OCI-LY7 (cell line): ENCODE measurements at regions not wholly inside any gene's neighbourhood (a gene's known extent, or its start where the extent isn't known, plus 50 kb on each side); places are given as distances from the start of the nearest gene placed in this dataset.

Source experiments
- BruUV-seq: library from RNA; stranded (reverse); fragments of 400-500 nt; replicated peaks from 2 replicates; lab custom pipeline; 2021; lab: Mats Ljungman, UMichigan
- CTCF ChIA-PET: fragments of 300-600 bp; sonication (Branson Sonifier 250); formaldehyde crosslinking; loops from one replicate; lab custom pipeline; 2022; ENCODE audit warnings: antibody characterized with exemption; ENCODE audit not compliant: unreplicated experiment; lab: Charles Lee
- POLR2A ChIA-PET: fragments of 300-600 bp; sonication (Branson Sonifier 250); formaldehyde crosslinking; loops from one replicate; lab custom pipeline; 2022; ENCODE audit warnings: antibody characterized with exemption; lab: Charles Lee
- DNase-seq: peaks from one replicate; pipeline ENCODE4 v3.0.0-alpha.2; 2015; ENCODE audit warnings: low spot score
- H2AFZ ChIP-seq: fragments of 200-600 bp; sonication (generic), shearing (Covaris generic); 2 replicates; pipeline ENCODE4 v1.6.1; 2014; ENCODE audit warnings: mild to moderate bottlenecking, antibody characterized with exemption, low read length, moderate library complexity
- H3K27ac ChIP-seq: fragments of 200-600 bp; sonication (generic); 2 replicates; pipeline ENCODE4 v1.5.1; 2014; ENCODE audit warnings: mixed run types, low read depth, mild to moderate bottlenecking, moderate library complexity, low read length, inconsistent platforms; ENCODE audit not compliant: poor library complexity, severe bottlenecking
- H3K36me3 ChIP-seq: fragments of 200-600 bp; sonication (generic); 2 replicates; pipeline ENCODE4 v1.6.1; 2014; ENCODE audit warnings: mild to moderate bottlenecking, antibody characterized with exemption, low read length, moderate library complexity, mixed read lengths; ENCODE audit not compliant: insufficient read depth
- H3K4me1 ChIP-seq: fragments of 200-600 bp; sonication (generic); 2 replicates; pipeline ENCODE4 v1.5.1; 2014; ENCODE audit warnings: mild to moderate bottlenecking, low read length; ENCODE audit not compliant: insufficient read depth, poor library complexity, severe bottlenecking
- H3K4me2 ChIP-seq: fragments of 200-600 bp; sonication (generic); 2 replicates; pipeline ENCODE4 v1.6.1; 2014; ENCODE audit warnings: mild to moderate bottlenecking, low read length
- H3K4me3 ChIP-seq: fragments of 200-600 bp; sonication (generic); 2 replicates; pipeline ENCODE4 v1.5.1; 2014; ENCODE audit warnings: mild to moderate bottlenecking, low read depth, low read length; ENCODE audit not compliant: poor library complexity, severe bottlenecking
- H3K79me2 ChIP-seq: fragments of 200-600 bp; sonication (generic); 2 replicates; pipeline ENCODE4 v1.6.1; 2016; ENCODE audit warnings: low read depth, mild to moderate bottlenecking, low read length, moderate library complexity, mixed read lengths; ENCODE audit not compliant: insufficient read depth
- H3K9me2 ChIP-seq: fragments of 200-600 bp; sonication (generic); 2 replicates; pipeline ENCODE4 v1.6.1; 2016; ENCODE audit warnings: mild to moderate bottlenecking, low read length, mixed read lengths; ENCODE audit not compliant: insufficient read depth
- H3K9me3 ChIP-seq: fragments of 200-600 bp; sonication (generic); 2 replicates; pipeline ENCODE4 v1.6.1; 2014; ENCODE audit warnings: mild to moderate bottlenecking, mixed run types, low read length, mixed read lengths
- H4K20me1 ChIP-seq: fragments of 200-600 bp; sonication (generic); 2 replicates; pipeline ENCODE4 v1.6.1; 2014; ENCODE audit warnings: mild to moderate bottlenecking, antibody characterized with exemption, low read length, moderate library complexity, mixed read lengths; ENCODE audit not compliant: insufficient read depth
- EZH2phosphoT487 ChIP-seq: fragments of 200-600 bp; sonication (generic); IDR thresholded peaks from 2 replicates; pipeline ENCODE4 v1.6.1; 2018; ENCODE audit warnings: low read depth, borderline replicate concordance, mild to moderate bottlenecking, mixed run types, antibody characterized with exemption, low read length, moderate library complexity, mixed read lengths
- intact Hi-C: fragments of 100-400 bp; cut with micrococcal nuclease; formaldehyde crosslinking; loops from one replicate; pipeline ENCODE4 v1.10.0; 2022; ENCODE audit not compliant: unreplicated experiment
- TF ChIP-seq, protein P1 (sequence below): fragments of 200-600 bp; sonication (generic); conservative IDR thresholded peaks from 2 replicates; pipeline ENCODE4 v1.5.1; 2014; ENCODE audit warnings: mild to moderate bottlenecking, antibody characterized with exemption, low read length, moderate library complexity, mixed read lengths

DNA sequence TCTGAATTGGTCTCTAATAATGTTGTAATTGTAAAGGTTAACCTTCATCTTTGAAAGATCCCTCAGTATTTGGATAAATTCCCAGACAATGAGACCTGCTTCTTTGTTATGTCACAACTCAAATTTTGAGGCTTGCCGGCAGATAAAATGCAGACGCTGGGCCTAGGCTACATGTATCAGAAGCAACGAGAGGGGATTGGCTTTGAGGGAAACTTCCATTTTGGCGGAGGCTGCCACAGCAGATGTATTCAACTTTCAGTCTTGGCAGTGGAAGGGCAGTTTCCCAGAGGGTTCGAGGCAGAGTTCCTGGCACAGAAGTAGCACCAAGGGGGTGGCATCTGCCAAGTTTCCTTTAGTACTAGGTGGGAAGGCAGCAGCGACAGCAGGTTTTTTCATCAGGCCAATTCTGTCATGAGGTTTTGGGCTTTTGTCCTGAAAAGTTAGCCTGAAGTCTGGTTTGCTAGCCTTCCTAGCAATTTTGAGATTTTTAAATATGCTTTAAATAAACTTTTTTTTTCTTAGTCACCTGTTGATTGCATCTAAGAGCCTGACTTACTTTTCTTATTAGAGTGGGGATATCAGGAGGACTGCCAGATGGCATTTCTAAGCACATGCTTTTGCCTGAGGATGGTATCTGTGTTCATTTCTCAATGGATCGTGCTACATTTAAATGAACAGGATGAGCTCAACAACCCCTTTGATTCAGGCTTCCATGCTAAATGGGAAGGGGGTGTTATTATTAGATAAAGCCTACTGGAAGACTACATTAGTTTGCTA is 89.5 kb upstream of the FAM3C start:
- H3K9me2 ChIP-seq, result no peaks in the 10 kb centered on the region
- TF ChIP-seq, protein P1, sequence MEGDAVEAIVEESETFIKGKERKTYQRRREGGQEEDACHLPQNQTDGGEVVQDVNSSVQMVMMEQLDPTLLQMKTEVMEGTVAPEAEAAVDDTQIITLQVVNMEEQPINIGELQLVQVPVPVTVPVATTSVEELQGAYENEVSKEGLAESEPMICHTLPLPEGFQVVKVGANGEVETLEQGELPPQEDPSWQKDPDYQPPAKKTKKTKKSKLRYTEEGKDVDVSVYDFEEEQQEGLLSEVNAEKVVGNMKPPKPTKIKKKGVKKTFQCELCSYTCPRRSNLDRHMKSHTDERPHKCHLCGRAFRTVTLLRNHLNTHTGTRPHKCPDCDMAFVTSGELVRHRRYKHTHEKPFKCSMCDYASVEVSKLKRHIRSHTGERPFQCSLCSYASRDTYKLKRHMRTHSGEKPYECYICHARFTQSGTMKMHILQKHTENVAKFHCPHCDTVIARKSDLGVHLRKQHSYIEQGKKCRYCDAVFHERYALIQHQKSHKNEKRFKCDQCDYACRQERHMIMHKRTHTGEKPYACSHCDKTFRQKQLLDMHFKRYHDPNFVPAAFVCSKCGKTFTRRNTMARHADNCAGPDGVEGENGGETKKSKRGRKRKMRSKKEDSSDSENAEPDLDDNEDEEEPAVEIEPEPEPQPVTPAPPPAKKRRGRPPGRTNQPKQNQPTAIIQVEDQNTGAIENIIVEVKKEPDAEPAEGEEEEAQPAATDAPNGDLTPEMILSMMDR, result no peak
- TF ChIP-seq EZH2phosphoT487, result no peak
- no peaks in the 10 kb centered on the region for H4K20me1 ChIP-seq
- no peaks in the 10 kb centered on the region for H3K9me3 ChIP-seq
- no peaks in the 10 kb centered on the region for H3K36me3 ChIP-seq
- no peak for DNase-seq
- H2AFZ ChIP-seq, result no peak overlapping the region
- BruUV-seq, result no TSS peak
- no peaks in the 10 kb centered on the region for H3K4me1 ChIP-seq
- no peak overlapping the region for H3K27ac ChIP-seq
- CTCF ChIA-PET, result no interaction called here
- H3K4me2 ChIP-seq, result no peak overlapping the region
- no peak overlapping the region for H3K4me3 ChIP-seq
- intact Hi-C loops, result no loop called here
- POLR2A ChIA-PET, result no interaction called here
- no peaks in the 10 kb centered on the region for H3K79me2 ChIP-seq

- Histone ChIP-seq H3K9me2 (no peaks in the 10 kb centered on the region), H3K4me1 (no peaks in the 10 kb centered on the region), H2AFZ (no peak overlapping the region), H3K4me3 (no peak overlapping the region), H3K4me2 (no peak overlapping the region), H3K9me3 (no peaks in the 10 kb centered on the region), H3K27ac (no peak overlapping the region), H3K79me2 (no peaks in the 10 kb centered on the region), H4K20me1 (no peaks in the 10 kb centered on the region), H3K36me3 (no peaks in the 10 kb centered on the region)
- POLR2A ChIA-PET, result no interaction called here
- DNase-seq, result no peak
- TF ChIP-seq, protein P1, result no peak
- TF ChIP-seq EZH2phosphoT487, result no peak
- BruUV-seq, result no TSS peak
- intact Hi-C loops, result no loop called here
- CTCF ChIA-PET, result no interaction called here
Measured at GRCh38 chr7:121484089-121484763, 88.1 kb upstream of the FAM3C start.
